HG03135 (cell line): ENCODE measurements at regions not wholly inside any gene's neighbourhood (a gene's known extent, or its start where the extent isn't known, plus 50 kb on each side); places are given as distances from the start of the nearest gene placed in this dataset.

ENCODE experiments used
- ATAC-seq: cut with Tn5 transposase; IDR thresholded peaks from one replicate; pipeline ENCODE4 v1.9.1; 2021; ENCODE audit warnings: mild to moderate bottlenecking, moderate library complexity; ENCODE audit not compliant: unreplicated experiment

- peak; percentile 85 for ATAC-seq
These were observed 146.2 kb downstream of the KLF13 start for GRCh38 chr15:31472636-31473384.

DNA sequence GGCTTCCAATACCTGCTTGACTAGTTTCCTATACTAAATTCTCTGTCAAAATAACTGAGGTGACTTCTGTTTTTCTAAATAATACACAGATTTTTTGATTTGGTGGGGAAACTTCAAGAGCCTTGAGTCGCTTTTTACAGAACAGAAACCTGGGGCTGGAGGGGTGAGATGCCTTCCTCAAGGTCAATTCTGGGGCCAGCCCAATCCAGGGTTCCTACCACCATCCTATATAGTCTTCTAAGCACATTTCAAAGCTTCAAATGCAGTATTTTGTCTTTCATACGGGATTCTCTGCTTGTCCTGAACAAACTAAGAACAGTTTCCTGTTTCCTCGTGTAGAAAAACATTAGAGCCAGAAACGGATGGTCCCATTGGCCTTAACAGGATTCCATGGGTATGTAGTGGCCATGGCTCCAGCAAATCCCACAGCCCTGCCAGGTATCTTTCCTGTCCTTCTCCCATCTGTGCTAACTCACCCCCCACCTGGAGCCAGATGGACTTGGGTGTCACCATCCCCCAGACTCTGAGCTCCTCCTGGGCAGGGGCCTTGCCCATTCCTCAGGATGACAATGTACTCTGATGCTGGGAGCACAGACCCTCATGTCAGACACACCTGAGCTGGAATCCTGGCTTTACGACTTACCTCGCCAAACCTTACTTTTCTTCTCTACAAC, 146.9 kb downstream of the KLF13 start:
- peak; percentile 18 for ATAC-seq

- ATAC-seq: no peak
These were observed 147.6 kb downstream of the KLF13 start for GRCh38 chr15:31474059-31474868.

DNA sequence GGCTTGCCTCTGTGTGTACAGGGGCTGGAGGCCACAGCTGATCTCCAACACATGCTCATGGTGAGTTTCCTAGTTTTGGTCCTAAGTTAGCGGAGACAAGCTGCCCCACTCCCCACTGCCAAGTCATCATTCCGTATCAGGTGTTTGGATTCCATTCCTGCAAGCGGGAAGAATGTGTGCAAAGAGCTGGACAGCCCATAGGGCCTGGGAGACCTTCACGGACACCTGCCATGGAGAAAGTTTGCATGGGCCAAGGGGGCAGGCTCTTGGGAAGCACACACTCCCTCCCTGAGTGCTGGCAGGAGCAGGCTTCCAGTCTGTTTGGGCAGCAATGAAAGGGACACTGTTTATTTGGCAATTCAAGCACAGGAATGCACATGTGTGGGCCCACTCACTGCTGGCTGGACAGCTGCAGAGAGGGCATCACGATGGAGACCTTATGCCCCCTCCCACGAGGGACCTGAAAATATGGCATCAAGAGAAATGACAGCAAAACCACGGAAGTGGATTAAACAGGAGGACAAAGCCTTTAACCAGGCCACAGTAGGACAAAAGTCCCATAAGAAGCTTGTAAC, 149.7 kb downstream of the KLF13 start:
- ATAC-seq: no peak

- no peak for ATAC-seq
These were observed 150.2 kb downstream of the KLF13 start for GRCh38 chr15:31476866-31477265.

DNA sequence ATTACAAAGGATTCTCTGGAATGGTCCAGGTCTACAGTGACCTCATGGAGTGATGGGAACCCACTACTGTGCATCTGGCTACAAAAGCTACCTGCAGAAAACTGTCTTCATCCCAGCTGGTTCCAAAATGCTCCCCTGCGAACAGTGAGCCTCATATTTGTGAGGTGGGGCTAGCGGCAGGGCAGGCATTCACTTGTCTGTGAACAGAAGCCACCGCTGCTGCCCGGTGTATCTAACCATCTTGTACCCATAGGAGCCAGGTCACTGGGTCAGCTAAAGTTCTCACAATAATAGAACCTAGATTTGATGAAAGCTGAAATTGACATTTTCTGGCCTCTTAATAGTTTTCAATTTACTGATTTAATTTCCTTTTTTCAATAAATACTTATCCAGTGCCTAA, 150.7 kb downstream of the KLF13 start:
- no peak for ATAC-seq

DNA sequence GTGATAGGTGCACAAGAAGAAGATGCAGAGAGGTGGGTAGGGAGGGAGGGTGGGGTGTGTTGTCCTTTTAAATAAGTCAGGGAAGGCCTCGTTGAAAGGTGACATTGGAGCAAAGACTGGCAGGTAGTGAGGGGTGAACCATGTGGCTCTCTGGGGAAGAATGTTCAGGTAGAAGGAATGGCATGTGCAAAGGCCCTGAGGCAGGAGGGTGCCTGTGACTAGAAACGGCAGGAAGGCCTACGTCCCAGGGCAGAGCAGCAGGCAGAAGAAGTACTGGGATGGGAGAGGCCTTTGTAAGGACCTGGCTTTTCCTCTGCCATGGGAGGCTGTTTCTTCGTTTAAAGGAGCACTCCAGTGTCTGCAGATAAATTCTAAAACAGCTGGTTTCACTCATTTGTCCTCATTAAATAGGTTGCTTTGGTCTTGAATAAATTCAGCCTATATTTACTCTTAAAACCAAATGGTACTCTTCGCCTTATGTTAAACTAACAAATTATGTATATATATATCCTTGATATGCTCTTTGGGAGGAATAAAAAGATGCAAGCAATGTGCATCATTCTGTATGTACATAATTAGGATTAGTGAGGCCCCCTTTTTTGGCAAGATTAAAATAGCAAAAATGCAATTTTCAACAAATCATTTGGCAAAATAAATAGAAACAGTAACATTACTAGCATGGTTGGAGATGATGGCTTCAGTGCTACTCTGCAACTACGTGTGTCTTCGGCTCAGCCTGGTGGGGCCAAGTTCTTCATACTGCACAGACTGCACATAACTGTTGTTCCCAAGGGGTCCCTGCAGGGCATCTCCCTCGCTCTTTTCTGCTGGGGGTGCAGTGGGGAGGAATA, 151.4 kb downstream of the KLF13 start:
- no peak for ATAC-seq

GRCh38 chr15:31478702-31479221, 152.1 kb downstream of the KLF13 start:
- no peak for ATAC-seq

DNA sequence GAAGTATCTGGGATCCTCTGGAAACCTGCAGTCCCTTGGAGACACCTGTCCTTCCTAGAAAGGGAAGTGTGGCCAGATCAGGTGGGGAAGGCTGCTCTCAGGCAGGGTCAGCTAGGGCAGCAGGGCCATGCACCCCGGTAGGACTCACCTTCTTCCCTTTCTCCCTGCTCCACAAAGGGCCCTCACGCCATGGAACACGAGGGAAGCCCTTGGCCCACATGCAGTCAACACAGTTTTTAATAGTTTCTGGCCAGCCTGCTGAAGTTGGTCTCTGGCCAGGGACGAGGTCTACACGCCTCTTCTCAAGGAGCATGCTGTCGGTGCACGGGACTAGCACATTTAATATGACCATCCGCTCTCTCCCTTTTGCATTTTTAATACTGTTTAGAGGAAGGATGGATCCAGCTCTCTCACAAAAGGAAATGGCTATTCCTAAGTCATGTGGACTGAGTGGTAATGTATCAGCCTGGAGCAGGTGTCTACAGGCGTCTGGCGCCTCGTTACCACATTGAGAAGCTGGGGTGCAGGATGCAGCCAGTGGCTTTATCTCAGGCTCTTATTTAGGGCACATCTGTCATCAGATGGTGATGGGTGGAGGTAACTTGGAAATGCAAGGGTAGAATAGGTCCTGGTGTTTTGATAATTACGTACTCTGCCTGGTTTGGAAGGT, 153.9 kb downstream of the KLF13 start:
- ATAC-seq: no peak

- no peak for ATAC-seq
These were observed 154.5 kb downstream of the KLF13 start for GRCh38 chr15:31481142-31481541.

DNA sequence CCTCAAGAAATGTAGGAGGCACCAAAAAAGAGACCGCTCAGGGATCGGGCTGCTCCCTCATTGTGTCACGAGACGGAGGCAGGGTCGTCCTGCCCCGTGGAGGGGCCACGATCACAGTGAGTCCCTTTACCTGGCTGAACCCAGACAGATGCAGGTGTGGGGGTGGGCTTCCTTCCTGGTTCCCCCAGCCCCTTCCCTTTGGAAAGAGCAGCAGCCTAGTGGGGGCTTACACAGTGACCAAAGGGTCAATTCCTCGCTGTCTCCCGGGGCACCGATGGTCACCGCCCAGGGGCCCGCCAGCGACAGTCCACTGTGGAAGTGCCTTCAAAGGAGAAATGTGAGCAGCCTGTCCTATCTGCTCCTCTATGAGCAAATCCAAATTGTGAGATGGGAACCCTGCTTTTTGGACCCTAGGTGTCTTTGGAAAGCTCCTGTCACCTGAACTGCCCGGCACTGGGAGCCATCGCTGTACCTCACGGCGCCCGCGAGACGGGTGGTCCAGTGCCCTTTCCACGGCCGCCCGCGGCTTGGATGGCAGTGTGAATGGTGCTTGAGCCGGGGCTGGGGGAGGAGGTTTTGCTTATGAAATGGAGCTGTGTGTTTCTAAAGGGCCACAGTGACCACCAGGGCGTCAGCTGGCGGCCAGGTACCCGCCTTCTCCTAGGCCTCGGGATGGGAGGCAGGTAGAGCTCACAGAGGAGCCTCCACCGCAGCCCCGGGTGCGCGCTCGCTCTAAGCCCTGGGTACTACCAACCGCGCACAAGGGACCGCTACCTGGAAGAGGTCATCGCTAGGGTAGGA, 155.7 kb downstream of the KLF13 start:
- no peak for ATAC-seq

- no peak for ATAC-seq
These were observed 156.7 kb downstream of the KLF13 start for GRCh38 chr15:31483053-31483985.

- ATAC-seq: no peak
These were observed 157.6 kb downstream of the KLF13 start for GRCh38 chr15:31483986-31484951.

GRCh38 chr15:31484986-31485385, 158.4 kb downstream of the KLF13 start:
- ATAC-seq: no peak

DNA sequence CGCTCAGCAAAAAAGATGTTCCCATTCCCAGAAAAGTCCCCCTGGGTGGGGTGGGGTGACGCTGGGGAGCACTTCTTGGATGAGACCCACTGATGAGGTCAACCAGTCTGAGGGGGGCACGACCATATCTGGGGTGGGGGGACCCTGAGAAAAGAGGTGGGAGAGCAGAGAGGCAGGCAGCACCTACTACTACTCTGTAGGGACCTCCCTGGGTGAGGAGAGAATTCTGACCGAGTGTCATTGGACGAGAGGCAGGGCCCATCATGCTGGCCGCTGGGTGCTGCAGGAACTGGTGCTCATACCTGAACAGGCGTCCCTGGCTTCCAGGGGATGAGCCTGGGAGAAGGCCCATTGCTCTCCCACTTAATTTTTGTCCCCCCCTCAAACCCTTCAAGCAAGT, 158.8 kb downstream of the KLF13 start:
- no peak for ATAC-seq

GRCh38 chr15:31485911-31486461, 159.4 kb downstream of the KLF13 start:
- ATAC-seq: no peak
